ENCODE measurements at regions not wholly inside any gene's neighbourhood (a gene's known extent, or its start where the extent isn't known, plus 50 kb on each side); places are given as distances from the start of the nearest gene placed in this dataset.

- no peak for TF ChIP-seq CTCF (IDR thresholded peaks at IDR 0.05 in 4 of 5, conservative IDR thresholded peaks at IDR 0.05 in 1 of 5)
- TF ChIP-seq POLR2A (IDR thresholded peaks at IDR 0.05): no peak
These were observed 73.7 kb upstream of the FST start for GRCh38 chr5:53406630-53407316.

All from gastrocnemius medialis (tissue), 4 donors.